DND-41 (cell line): ENCODE measurements at regions not wholly inside any gene's neighbourhood (a gene's known extent, or its start where the extent isn't known, plus 50 kb on each side); places are given as distances from the start of the nearest gene placed in this dataset.

Source experiments
- ATAC-seq: fragments of 200-7000 bp; cut with Tn5 transposase; 3 replicates; pipeline ENCODE4 v1.9.1; 2021; ENCODE audit warnings: low read depth; ENCODE audit not compliant: insufficient read depth
- DNase-seq: peaks from one replicate; pipeline ENCODE4 v3.0.0-alpha.2; 2020
- H2AFZ ChIP-seq: 2 replicates; pipeline ENCODE4 v1.6.0; 2012; ENCODE audit warnings: low read depth, low read length
- H3K27ac ChIP-seq: 2 replicates; pipeline ENCODE4 v1.5.1; 2012; ENCODE audit warnings: low read length, inconsistent platforms
- H3K27me3 ChIP-seq: fragments of 200-600 bp; sonication (generic); 2 replicates; pipeline ENCODE4 v1.6.0; 2012; ENCODE audit warnings: low read length, mild to moderate bottlenecking, inconsistent platforms; ENCODE audit not compliant: insufficient read depth, poor library complexity
- H3K36me3 ChIP-seq: 2 replicates; pipeline ENCODE4 v1.5.1; 2012; ENCODE audit warnings: low read length, inconsistent platforms; ENCODE audit not compliant: insufficient read depth
- H3K4me1 ChIP-seq: 2 replicates; pipeline ENCODE4 v1.5.1; 2012; ENCODE audit warnings: mild to moderate bottlenecking, low read length; ENCODE audit not compliant: insufficient read depth
- H3K4me2 ChIP-seq: 2 replicates; pipeline ENCODE4 v1.6.0; 2012; ENCODE audit warnings: mild to moderate bottlenecking, moderate library complexity, low read length, inconsistent platforms; ENCODE audit not compliant: insufficient read depth
- H3K4me3 ChIP-seq, 2 experiments: fragments of 200-600 bp in 1 of 2; shearing (Covaris generic) in 1 of 2; 2 replicates each; pipeline ENCODE4 v1.5.1; 2012 to 2016; ENCODE audit warnings: inconsistent platforms in 2 of 2, low read length in 2 of 2, mild to moderate bottlenecking in 2 of 2, low read depth in 1 of 2, moderate library complexity in 1 of 2
- H3K79me2 ChIP-seq: 2 replicates; pipeline ENCODE4 v1.6.0; 2012; ENCODE audit warnings: low read length, inconsistent platforms; ENCODE audit not compliant: insufficient read depth
- H3K9ac ChIP-seq: 2 replicates; pipeline ENCODE4 v1.6.0; 2012; ENCODE audit warnings: low read depth, mild to moderate bottlenecking, inconsistent platforms, low read length, moderate library complexity
- H3K9me3 ChIP-seq: 2 replicates; pipeline ENCODE4 v1.5.1; 2012; ENCODE audit warnings: low read length, moderate library complexity, mild to moderate bottlenecking, inconsistent platforms; ENCODE audit not compliant: insufficient read depth, severe bottlenecking
- H4K20me1 ChIP-seq: 2 replicates; pipeline ENCODE4 v1.6.0; 2012; ENCODE audit warnings: low read length; ENCODE audit not compliant: insufficient read depth
- EZH2 ChIP-seq: IDR thresholded peaks from 3 replicates; pipeline ENCODE4 v1.6.1; 2012; ENCODE audit warnings: borderline replicate concordance, low read depth, mild to moderate bottlenecking, moderate library complexity, low read length, inconsistent platforms; ENCODE audit not compliant: severe bottlenecking
- TF ChIP-seq, protein P1 (sequence below): IDR thresholded peaks from 2 replicates; pipeline ENCODE4 v1.5.1; 2012; ENCODE audit warnings: borderline replicate concordance, low read length, moderate library complexity, mild to moderate bottlenecking; ENCODE audit not compliant: poor library complexity, severe bottlenecking; ENCODE audit errors: extremely low read depth

DNA sequence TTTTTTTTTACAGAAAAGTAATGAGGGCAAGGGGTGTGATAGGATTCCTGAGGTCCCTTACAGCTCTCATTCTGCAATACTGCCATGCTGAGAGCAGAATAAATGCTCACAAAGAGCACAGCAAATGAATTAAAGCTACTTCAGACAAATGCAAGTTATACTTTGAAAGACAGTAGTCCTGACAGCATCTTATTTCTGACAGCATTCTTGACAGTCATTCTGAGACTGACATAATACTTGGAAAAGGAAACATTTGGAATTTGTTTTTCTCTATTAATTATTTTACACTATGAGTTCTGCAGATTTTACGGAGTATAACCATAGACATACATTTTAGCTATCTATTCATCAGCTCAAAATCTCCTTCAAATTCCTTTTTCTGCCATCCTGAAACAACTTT lies 935.2 kb upstream of the FAM98A start:
- TF ChIP-seq, protein P1, sequence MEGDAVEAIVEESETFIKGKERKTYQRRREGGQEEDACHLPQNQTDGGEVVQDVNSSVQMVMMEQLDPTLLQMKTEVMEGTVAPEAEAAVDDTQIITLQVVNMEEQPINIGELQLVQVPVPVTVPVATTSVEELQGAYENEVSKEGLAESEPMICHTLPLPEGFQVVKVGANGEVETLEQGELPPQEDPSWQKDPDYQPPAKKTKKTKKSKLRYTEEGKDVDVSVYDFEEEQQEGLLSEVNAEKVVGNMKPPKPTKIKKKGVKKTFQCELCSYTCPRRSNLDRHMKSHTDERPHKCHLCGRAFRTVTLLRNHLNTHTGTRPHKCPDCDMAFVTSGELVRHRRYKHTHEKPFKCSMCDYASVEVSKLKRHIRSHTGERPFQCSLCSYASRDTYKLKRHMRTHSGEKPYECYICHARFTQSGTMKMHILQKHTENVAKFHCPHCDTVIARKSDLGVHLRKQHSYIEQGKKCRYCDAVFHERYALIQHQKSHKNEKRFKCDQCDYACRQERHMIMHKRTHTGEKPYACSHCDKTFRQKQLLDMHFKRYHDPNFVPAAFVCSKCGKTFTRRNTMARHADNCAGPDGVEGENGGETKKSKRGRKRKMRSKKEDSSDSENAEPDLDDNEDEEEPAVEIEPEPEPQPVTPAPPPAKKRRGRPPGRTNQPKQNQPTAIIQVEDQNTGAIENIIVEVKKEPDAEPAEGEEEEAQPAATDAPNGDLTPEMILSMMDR: no peak
- TF ChIP-seq EZH2: no peak
- H3K4me2 ChIP-seq: no peak overlapping the region
- DNase-seq: no peak
- H3K4me1 ChIP-seq: no peaks in the 10 kb centered on the region
- ATAC-seq: no peak
- no peak overlapping the region for H3K9ac ChIP-seq
- no peaks in the 10 kb centered on the region for H3K27me3 ChIP-seq
- no peaks in the 10 kb centered on the region for H3K36me3 ChIP-seq
- H3K9me3 ChIP-seq: no peaks in the 10 kb centered on the region
- H3K27ac ChIP-seq: no peak overlapping the region
- H4K20me1 ChIP-seq: no peaks in the 10 kb centered on the region
- no peaks in the 10 kb centered on the region for H3K79me2 ChIP-seq
- H3K4me3 ChIP-seq: no peak overlapping the region
- no peak overlapping the region for H2AFZ ChIP-seq

DNA sequence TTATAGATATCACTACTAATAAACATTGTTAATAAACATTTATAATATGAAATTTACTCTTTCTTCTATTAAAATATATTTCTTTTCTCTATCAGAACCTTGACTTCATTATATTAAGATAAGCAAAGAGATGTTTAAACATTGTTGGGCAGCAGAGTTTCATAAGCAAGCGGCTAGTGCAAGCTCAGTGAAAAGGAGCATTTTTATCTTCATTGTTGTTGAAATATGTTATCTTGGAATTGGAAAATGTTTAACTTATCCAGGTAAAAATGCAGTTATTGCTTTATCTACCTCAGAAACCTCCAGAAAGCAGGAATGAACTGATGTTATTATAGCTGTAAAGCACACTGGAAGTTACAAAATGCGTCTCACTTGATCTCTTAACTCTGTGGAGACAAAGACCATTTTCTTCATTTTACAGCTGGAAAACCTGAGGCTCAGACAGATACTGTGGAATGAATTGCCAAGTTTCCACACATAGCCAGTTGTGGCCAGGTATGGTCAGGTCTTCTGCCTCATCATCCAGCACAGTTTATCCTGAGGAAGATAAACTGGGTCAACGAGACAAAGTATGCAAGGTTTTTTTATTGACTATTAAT lies 934.6 kb upstream of the FAM98A start:
- Histone ChIP-seq H3K4me2 (no peak overlapping the region), H2AFZ (no peak overlapping the region), H3K4me3 (no peak overlapping the region), H3K9ac (no peak overlapping the region), H3K36me3 (no peaks in the 10 kb centered on the region), H3K9me3 (no peaks in the 10 kb centered on the region), H3K79me2 (no peaks in the 10 kb centered on the region), H3K27me3 (no peaks in the 10 kb centered on the region), H4K20me1 (no peaks in the 10 kb centered on the region), H3K27ac (no peak overlapping the region), H3K4me1 (no peaks in the 10 kb centered on the region)
- DNase-seq (no peak), ATAC-seq (no peak)
- TF ChIP-seq, protein P1: no peak
- no peak for TF ChIP-seq EZH2

DNA sequence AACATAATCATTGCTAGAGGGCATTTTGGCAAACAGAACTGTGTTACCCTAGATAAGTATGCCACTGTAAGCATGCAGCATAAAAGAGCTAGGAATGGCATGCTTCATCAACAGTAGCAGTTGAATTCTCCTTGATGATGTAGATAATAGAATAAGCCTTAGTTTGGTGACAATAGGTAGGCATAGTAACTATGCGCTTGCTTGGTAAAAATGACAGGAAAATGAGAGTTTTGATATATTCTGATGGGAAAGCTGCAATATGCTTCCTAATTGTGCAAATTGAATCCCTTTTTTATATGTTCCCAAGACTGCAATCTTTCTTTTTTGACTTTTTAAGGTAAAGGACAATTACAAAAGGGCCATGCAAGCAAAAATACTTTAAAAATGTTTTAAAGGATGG lies 930.9 kb upstream of the FAM98A start:
- Histone ChIP-seq H3K9me3 (no peaks in the 10 kb centered on the region), H3K27me3 (no peaks in the 10 kb centered on the region), H3K4me2 (no peak overlapping the region), H2AFZ (no peak overlapping the region), H3K4me3 (no peak overlapping the region), H3K27ac (no peak overlapping the region), H3K4me1 (no peaks in the 10 kb centered on the region), H4K20me1 (no peaks in the 10 kb centered on the region), H3K36me3 (no peaks in the 10 kb centered on the region), H3K79me2 (no peaks in the 10 kb centered on the region), H3K9ac (no peak overlapping the region)
- TF ChIP-seq, protein P1: no peak
- TF ChIP-seq EZH2: no peak
- no peak for DNase-seq
- ATAC-seq: no peak
